22Rv1 (cell line): ENCODE measurements at regions not wholly inside any gene's neighbourhood (a gene's known extent, or its start where the extent isn't known, plus 50 kb on each side); places are given as distances from the start of the nearest gene placed in this dataset.

Experiments
- H3K27ac ChIP-seq: fragments of 450-650 bp; 2 replicates; pipeline ENCODE4 v1.5.1; 2017
- ZFX ChIP-seq: fragments of 450-650 bp; IDR thresholded peaks from 2 replicates; pipeline ENCODE4 v1.6.1; 2017; ENCODE audit warnings: antibody characterized with exemption, borderline replicate concordance
- TF ChIP-seq, protein P1 (sequence below): fragments of 450-650 bp; IDR thresholded peaks from 2 replicates; pipeline ENCODE4 v1.5.1; 2017; ENCODE audit warnings: mild to moderate bottlenecking

DNA sequence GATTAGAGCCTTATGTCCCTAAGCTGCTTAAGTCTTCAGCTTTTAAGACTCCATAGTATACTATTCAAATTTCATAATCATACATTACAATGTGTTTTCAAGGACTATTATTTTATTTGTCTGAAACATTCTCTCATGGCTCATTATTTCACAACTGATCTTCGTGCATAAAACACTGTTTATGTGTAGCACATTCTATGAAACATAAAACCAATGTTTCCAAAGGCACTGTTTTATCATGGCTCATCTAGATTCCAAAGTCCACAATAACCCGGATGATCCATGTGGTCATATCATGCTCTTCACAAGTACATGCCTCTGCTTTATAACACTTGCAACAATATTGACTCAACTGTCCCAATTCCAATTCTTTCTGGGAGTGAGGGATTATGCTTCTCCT, 806.1 kb downstream of the TNS3 start:
- TF ChIP-seq, protein P1, sequence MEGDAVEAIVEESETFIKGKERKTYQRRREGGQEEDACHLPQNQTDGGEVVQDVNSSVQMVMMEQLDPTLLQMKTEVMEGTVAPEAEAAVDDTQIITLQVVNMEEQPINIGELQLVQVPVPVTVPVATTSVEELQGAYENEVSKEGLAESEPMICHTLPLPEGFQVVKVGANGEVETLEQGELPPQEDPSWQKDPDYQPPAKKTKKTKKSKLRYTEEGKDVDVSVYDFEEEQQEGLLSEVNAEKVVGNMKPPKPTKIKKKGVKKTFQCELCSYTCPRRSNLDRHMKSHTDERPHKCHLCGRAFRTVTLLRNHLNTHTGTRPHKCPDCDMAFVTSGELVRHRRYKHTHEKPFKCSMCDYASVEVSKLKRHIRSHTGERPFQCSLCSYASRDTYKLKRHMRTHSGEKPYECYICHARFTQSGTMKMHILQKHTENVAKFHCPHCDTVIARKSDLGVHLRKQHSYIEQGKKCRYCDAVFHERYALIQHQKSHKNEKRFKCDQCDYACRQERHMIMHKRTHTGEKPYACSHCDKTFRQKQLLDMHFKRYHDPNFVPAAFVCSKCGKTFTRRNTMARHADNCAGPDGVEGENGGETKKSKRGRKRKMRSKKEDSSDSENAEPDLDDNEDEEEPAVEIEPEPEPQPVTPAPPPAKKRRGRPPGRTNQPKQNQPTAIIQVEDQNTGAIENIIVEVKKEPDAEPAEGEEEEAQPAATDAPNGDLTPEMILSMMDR, result no peak
- no peak for TF ChIP-seq ZFX
- H3K27ac ChIP-seq, result peak overlapping the region; percentile 50

DNA sequence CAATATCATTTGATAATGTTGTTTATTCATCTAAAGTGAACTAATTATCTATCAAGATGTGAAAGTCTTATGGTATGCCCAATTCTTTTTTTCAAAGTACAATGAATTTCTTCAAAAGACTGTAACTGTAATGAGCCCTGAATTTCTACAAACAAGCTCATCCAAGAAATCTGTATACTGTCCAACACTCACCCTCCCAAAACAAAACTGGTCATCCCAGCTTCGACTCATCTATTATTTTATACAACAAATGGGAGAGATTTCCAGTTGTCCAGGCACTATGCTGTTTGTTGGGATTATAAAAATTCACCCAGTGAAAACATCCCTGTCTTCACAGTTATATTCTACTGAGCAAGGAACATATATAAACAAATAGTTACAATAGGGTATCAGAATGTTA, 806.9 kb downstream of the TNS3 start:
- TF ChIP-seq ZFX, result no peak
- TF ChIP-seq, protein P1, result no peak
- H3K27ac ChIP-seq, result peak overlapping the region; percentile 50

DNA sequence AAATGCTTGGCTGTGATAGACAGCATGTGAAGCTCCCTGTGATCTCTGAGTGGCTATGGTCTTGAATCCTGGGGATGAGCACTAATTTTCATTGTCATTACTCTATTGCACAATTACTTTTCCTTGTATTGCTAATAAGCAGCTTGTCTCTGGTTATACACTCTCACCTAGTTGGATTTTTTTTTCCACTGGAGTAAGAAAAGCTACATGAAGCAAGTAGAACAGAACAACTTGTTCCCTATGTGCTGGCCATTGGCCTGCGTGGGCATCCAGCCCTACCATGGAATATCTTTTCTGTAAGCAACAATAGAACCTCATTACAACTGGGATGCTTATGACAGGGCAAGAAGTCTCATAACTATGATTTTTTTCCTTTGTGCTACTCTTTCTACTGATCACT, 807.4 kb downstream of the TNS3 start:
- TF ChIP-seq, protein P1, result no peak
- no peak for TF ChIP-seq ZFX
- H3K27ac ChIP-seq, result peak overlapping the region; percentile 50; the same call in 1 of the 2 replicates

DNA sequence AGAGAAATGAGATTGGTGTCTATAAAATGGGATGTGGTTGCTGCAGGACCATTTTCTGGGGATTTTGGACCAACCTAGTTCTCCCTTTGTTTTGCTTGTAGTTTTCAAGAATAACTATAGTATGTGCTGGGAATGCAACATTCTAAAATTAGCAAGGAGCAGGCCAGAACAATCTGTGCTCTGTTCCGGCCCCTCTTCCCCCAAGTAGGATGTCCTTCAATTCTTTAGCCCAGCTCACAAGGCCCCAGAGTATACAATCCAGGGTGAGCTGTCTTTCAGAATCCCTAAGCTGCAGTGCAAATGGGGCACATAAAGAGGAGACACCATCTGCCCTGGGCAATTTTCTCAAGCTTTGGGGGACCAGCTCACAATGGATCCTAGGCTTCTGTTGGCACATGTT, 809.1 kb downstream of the TNS3 start:
- no peak for TF ChIP-seq ZFX
- TF ChIP-seq, protein P1, result no peak
- peak overlapping the region; percentile 39 for H3K27ac ChIP-seq

DNA sequence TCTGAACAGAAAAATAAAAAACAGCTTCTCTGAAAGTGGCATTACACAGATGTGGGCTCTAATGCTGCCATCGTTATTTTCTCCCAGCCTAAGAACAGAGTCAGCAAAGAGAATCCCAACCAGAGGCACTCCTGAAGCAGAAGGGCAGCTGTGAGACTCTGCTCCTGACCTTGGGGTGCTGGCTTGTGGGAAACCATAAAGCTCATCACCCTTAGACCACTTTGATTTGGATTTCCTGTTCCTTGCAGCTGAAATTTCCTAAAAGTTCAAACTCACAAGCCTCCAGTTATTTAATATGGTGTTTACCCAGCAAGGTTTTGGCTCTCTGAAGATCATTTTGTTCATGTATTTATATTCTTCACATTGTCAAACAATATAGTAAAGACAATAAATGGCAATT, 814.8 kb downstream of the TNS3 start:
- TF ChIP-seq, protein P1, result no peak
- no peak for TF ChIP-seq ZFX
- no peak overlapping the region for H3K27ac ChIP-seq

DNA sequence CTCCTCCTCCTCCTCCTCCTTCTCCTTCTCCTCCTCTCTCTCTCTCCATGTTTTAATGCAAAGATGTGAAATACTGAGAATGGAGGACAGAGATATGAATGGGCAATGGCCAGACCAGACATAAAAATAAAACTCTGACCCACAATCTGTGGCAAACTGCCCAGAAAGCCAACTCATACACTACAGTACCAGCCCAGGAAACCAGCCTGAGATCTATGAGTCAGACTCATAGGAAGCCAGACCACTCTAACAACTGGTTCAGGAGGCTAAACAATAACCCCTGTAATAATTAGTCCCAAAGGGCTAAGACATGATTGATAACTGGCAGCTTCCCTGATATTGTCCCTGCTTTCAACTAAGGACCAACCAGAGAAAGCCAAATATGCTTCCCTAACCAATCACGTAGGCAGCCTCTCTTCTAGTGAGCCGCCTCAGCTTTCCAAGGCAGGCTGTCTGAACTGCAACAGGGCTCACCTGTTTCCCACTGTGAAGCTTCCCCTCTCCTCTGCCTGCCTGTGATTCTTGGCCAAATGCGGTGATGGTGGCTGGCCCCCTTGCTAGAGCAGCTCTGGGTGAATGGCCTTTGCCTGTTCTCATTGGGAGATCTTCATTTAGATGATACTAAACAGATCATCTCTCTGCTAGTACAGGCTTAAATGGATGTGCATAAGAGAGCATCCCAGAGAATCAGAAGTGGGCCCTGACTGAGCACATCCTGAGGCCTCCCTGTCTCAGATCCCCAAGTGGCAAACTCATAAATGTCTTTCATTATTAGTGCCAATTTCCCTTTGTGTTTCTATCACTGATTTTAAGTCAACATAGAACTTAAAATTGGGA, 817.6 kb downstream of the TNS3 start:
- no peak overlapping the region for H3K27ac ChIP-seq
- no peak for TF ChIP-seq ZFX
- TF ChIP-seq, protein P1, result no peak

DNA sequence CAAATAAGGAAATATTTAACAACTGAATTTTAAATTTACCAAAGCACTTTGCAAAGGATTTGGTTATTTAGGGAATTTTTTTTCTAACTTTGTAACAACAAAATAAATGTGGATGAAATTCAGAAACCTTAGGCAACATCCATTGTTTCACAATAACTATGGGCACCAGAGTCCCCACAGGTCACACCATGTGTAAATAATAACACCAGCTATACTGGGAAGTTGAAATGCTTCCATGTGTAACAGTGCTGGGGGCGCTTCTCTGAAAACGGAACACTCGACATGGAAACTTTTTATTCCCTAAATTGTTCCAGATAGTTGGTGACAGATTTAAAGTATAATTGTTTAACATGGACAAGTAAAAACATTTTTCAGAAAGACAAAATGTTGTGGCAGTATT, 818.6 kb downstream of the TNS3 start:
- no peak for TF ChIP-seq ZFX
- TF ChIP-seq, protein P1, result no peak
- H3K27ac ChIP-seq, result no peak overlapping the region
